HL-60 (cell line): ENCODE measurements at regions not wholly inside any gene's neighbourhood (a gene's known extent, or its start where the extent isn't known, plus 50 kb on each side); places are given as distances from the start of the nearest gene placed in this dataset.
"Not testable (repeated sequence)": the region's sequence is repeated elsewhere in the genome, so short reads cannot be mapped to it uniquely, and the experiment has no call there.

Experiments
- CTCF ChIP-seq: IDR thresholded peaks from one replicate; pipeline ENCODE4 v1.5.1; 2011; ENCODE audit warnings: low read length, control low read depth, inconsistent platforms; ENCODE audit not compliant: insufficient read depth
- REST ChIP-seq: IDR thresholded peaks from 2 replicates; pipeline ENCODE4 v1.6.1; 2012; ENCODE audit warnings: low read depth; ENCODE audit not compliant: insufficient replicate concordance

GRCh38 chr15:20243486-20244240 lies 297.9 kb downstream of the GOLGA6L6 start:
- not testable (repeated sequence) for TF ChIP-seq CTCF, REST
